ENCODE measurements at regions not wholly inside any gene's neighbourhood (a gene's known extent, or its start where the extent isn't known, plus 50 kb on each side); places are given as distances from the start of the nearest gene placed in this dataset.

DNA sequence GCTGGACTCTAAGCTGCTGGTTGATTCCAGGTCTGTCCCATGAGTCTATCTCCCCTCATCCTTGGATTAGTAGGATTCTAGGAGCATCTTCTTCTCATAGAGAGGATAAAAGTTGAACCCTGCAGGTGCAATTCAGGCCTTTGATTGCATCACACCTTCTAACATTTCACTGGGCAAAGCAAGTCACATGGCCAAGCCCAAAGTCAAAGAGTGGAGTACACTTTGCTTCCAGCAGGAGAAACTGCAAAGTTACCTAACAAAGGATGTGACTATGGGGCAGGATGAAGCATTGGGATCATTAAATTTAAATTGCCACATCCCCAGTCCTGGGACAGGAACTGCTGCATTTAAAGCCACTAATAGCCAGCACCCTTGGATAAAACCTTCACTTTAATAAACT lies 51.0 kb upstream of the EGFLAM start:
- TF ChIP-seq CTCF (IDR thresholded peaks at IDR 0.05 in 4 of 5, conservative IDR thresholded peaks at IDR 0.05 in 1 of 5) (no peak), POLR2A (IDR thresholded peaks at IDR 0.05) (no peak)

Data from gastrocnemius medialis (tissue), 4 donors.